ENCODE measurements at regions not wholly inside any gene's neighbourhood (a gene's known extent, or its start where the extent isn't known, plus 50 kb on each side); places are given as distances from the start of the nearest gene placed in this dataset.

GRCh38 chr5:136906545-136906944 lies 541.2 kb upstream of the TRPC7 start:
- Histone ChIP-seq H2AK9ac (replicated peaks; ENCODE audit: low read depth, low read length, poor library complexity) (no peak overlapping the region), H3K27ac (ENCODE audit: insufficient read depth, low read length) (no peak overlapping the region), H3K4me3 (ENCODE audit: insufficient read depth, low read depth, low read length) (no peak overlapping the region), H3K9me1 (ENCODE audit: insufficient read depth, low read length) (no peaks in the 10 kb centered on the region), H3K4me2 (ENCODE audit: low read depth, low read length) (no peak overlapping the region), H3K36me3 (ENCODE audit: control insufficient read depth, insufficient read depth, low read length) (no peaks in the 10 kb centered on the region), H2BK15ac (ENCODE audit: low read depth, low read length) (no peak overlapping the region), H2BK20ac (ENCODE audit: low read depth, low read length) (no peak overlapping the region), H3K4me1 (ENCODE audit: control insufficient read depth, insufficient read depth, low read length) (no peaks in the 10 kb centered on the region), H3K9me3 (ENCODE audit: control insufficient read depth, insufficient read depth, low read length) (no peaks in the 10 kb centered on the region; the same call in 1 of the 2 replicates), H3K9ac (ENCODE audit: low read depth, low read length) (no peak overlapping the region), H4K91ac (ENCODE audit: insufficient read depth, low read depth, low read length) (no peak overlapping the region), H3K18ac (ENCODE audit: low read depth, low read length) (no peak overlapping the region), H3K23ac (ENCODE audit: low read depth, low read length) (no peak overlapping the region), H4K5ac (ENCODE audit: low read depth, low read length) (no peak overlapping the region), H2BK120ac (ENCODE audit: low read depth, low read length) (no peak overlapping the region), H3K56ac (ENCODE audit: extremely low read depth, insufficient read depth, low read length) (no peak overlapping the region), H2AK5ac (ENCODE audit: low read depth, low read length) (no peak overlapping the region), H3K79me1 (ENCODE audit: low read depth in 1 of 2, low read length in 2 of 2) (no peaks in the 10 kb centered on the region), H4K20me1 (ENCODE audit: insufficient read depth, low read length) (no peaks in the 10 kb centered on the region), H3K27me3 (ENCODE audit: control insufficient read depth, insufficient read depth, low read length) (no peaks in the 10 kb centered on the region), H4K8ac (ENCODE audit: low read depth in 2 of 2, low read length in 2 of 2) (no peak overlapping the region), H3K14ac (replicated peaks; ENCODE audit: low read depth, low read length) (no peak overlapping the region), H2BK5ac (ENCODE audit: low read depth, low read length, poor library complexity, severe bottlenecking) (no peak overlapping the region), H2AFZ (replicated peaks; ENCODE audit: low read length, poor library complexity) (no peak overlapping the region), H3K4ac (ENCODE audit: low read depth, low read length) (no peak overlapping the region)
- WGBS, 2 experiments (ENCODE audit: extremely low coverage in 2 of 2, insufficient read length in 1 of 2) = no CpG with 5 or more reads among the region's 1 CpG
- in situ Hi-C loops (cut with MboI; ENCODE audit: low sequenced_read_pairs) (no loop called here), dilution Hi-C loops (cut with HindIII; ENCODE audit: low sequenced_read_pairs, unreplicated experiment) (no loop called here), intact Hi-C loops (cut with micrococcal nuclease) (no loop called here)
- BruUV-seq (replicated peaks) = no TSS peak
- TF ChIP-seq BHLHE40 (IDR thresholded peaks at IDR 0.05; ENCODE audit: low read depth, low read length) (no peak), MAZ (IDR thresholded peaks at IDR 0.05; ENCODE audit: borderline replicate concordance, low read depth, low read length) (no peak), RFX5 (IDR thresholded peaks at IDR 0.05; ENCODE audit: low read depth, low read length) (no peak), FOS (IDR thresholded peaks at IDR 0.05; ENCODE audit: low read depth, low read length) (no peak), NFE2L2 (IDR thresholded peaks at IDR 0.05; ENCODE audit: low read depth, low read length) (no peak), RCOR1 (IDR thresholded peaks at IDR 0.05; ENCODE audit: insufficient replicate concordance, low read length) (no peak), RAD21 (IDR thresholded peaks at IDR 0.05; ENCODE audit: low read length) (no peak), CTCF (conservative IDR thresholded peaks at IDR 0.05; ENCODE audit: low read depth, low read length) (no peak), CHD1 (IDR thresholded peaks at IDR 0.05; ENCODE audit: low read depth, low read length) (no peak), ELK1 (IDR thresholded peaks at IDR 0.05; ENCODE audit: borderline replicate concordance, low read depth, low read length) (no peak), CEBPB (IDR thresholded peaks at IDR 0.05; ENCODE audit: low read depth, low read length) (no peak), SMC3 (IDR thresholded peaks at IDR 0.05; ENCODE audit: low read depth, low read length) (no peak), MXI1 (IDR thresholded peaks at IDR 0.05; ENCODE audit: borderline replicate concordance, low read depth, low read length) (no peak), MAFK (IDR thresholded peaks at IDR 0.05; ENCODE audit: low read depth, low read length) (no peak), POLR2A (IDR thresholded peaks at IDR 0.05; ENCODE audit: low read depth, low read length) (no peak)
- TF ChIP-seq, protein P1, sequence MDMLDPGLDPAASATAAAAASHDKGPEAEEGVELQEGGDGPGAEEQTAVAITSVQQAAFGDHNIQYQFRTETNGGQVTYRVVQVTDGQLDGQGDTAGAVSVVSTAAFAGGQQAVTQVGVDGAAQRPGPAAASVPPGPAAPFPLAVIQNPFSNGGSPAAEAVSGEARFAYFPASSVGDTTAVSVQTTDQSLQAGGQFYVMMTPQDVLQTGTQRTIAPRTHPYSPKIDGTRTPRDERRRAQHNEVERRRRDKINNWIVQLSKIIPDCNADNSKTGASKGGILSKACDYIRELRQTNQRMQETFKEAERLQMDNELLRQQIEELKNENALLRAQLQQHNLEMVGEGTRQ (IDR thresholded peaks at IDR 0.05; ENCODE audit: low read depth, low read length) = no peak
- ATAC-seq (ENCODE audit: low read depth) (no peak), DNase-seq (no peak)
- POLR2A ChIA-PET (ENCODE audit: unreplicated experiment) = no interaction called here
- CTCF ChIA-PET = no interaction called here

All from IMR-90 (cell line).